ENCODE measurements at regions not wholly inside any gene's neighbourhood (a gene's known extent, or its start where the extent isn't known, plus 50 kb on each side); places are given as distances from the start of the nearest gene placed in this dataset.

GRCh38 chr12:16949871-16950667, 344.1 kb upstream of the LMO3 start:
- no peak for DNase-seq

GRCh38 chr12:16949371-16949770, 343.4 kb upstream of the LMO3 start:
- no peak for DNase-seq

- DNase-seq, result no peak
Measured at GRCh38 chr12:16946704-16947103, 340.7 kb upstream of the LMO3 start.

GRCh38 chr12:16939871-16940306, 333.9 kb upstream of the LMO3 start:
- peak in 1 of 2 donors; percentile 43 for DNase-seq

- no peak for DNase-seq
Measured at GRCh38 chr12:16927259-16927658, 321.3 kb upstream of the LMO3 start.

- DNase-seq, result no peak
Measured at GRCh38 chr12:16920451-16920850, 314.5 kb upstream of the LMO3 start.

- no peak for DNase-seq
Measured at GRCh38 chr12:16919551-16919950, 313.6 kb upstream of the LMO3 start.

GRCh38 chr12:16914853-16915252, 308.9 kb upstream of the LMO3 start:
- no peak for DNase-seq

- no peak for DNase-seq
Measured at GRCh38 chr12:16913832-16914490, 308.0 kb upstream of the LMO3 start.

GRCh38 chr12:16901946-16902345, 296.0 kb upstream of the LMO3 start:
- no peak for DNase-seq

GRCh38 chr12:16893426-16893825, 287.5 kb upstream of the LMO3 start:
- no peak for DNase-seq

GRCh38 chr12:16891673-16892072, 285.7 kb upstream of the LMO3 start:
- no peak for DNase-seq

GRCh38 chr12:16884819-16885218, 278.9 kb upstream of the LMO3 start:
- DNase-seq, result no peak

GRCh38 chr12:16884056-16884455, 278.1 kb upstream of the LMO3 start:
- DNase-seq, result no peak

- no peak for DNase-seq
Measured at GRCh38 chr12:16881986-16882570, 276.1 kb upstream of the LMO3 start.

- DNase-seq, result no peak
Measured at GRCh38 chr12:16880864-16881285, 274.9 kb upstream of the LMO3 start.

GRCh38 chr12:16870845-16871244, 264.9 kb upstream of the LMO3 start:
- no peak for DNase-seq

- no peak for DNase-seq
Measured at GRCh38 chr12:16863742-16864141, 257.8 kb upstream of the LMO3 start.

GRCh38 chr12:16857456-16857923, 251.5 kb upstream of the LMO3 start:
- DNase-seq, result no peak

- DNase-seq, result no peak
Measured at GRCh38 chr12:16854465-16854864, 248.5 kb upstream of the LMO3 start.

GRCh38 chr12:16849473-16849872, 243.5 kb upstream of the LMO3 start:
- DNase-seq, result no peak

- DNase-seq, result no peak
Measured at GRCh38 chr12:16844875-16845274, 238.9 kb upstream of the LMO3 start.

GRCh38 chr12:16833376-16834015, 227.5 kb upstream of the LMO3 start:
- no peak for DNase-seq
